Stromal cell of bone marrow (primary cell): ENCODE measurements at regions not wholly inside any gene's neighbourhood (a gene's known extent, or its start where the extent isn't known, plus 50 kb on each side); places are given as distances from the start of the nearest gene placed in this dataset.

Source experiments
- DNase-seq: peaks from one replicate; pipeline ENCODE4 v3.0.0-alpha.2; 2012; ENCODE audit warnings: low read depth

DNA sequence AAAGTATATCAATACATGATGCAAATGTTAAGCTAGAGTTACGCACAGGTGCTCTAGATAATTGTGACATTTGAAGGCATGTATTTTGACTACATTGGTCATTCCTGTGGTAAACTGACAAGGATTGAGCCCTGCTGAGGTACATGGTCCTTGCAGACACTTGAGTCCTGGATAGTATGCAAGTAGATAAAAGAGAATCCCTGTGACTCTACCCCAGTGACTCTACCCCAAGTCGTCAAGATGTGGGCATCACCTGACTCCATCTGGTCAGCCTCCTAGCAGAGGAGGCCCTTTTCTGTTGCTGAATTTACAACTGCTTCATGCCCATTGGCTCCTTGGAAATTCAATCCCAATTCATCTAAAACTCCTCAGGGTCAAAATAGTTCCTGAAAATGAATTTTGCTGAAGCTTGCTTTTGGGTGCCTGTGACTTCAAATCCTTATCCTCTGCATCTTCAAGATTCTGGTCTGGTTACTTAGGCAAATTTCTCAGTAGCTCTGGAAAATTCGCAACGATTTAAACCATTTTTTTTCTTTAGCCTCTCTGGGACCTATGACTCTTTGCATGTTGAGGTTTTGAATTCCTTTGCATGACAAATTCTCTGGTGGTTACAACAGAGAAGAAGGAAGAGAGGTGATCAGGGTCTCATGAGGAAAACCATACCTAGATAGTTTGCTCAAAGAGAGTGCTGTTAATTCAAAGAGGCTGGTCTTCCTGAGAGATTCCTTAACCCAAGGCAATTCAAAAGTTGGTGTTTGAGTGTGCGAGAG, 422.1 kb downstream of the FGF9 start:
- no peak for DNase-seq

DNA sequence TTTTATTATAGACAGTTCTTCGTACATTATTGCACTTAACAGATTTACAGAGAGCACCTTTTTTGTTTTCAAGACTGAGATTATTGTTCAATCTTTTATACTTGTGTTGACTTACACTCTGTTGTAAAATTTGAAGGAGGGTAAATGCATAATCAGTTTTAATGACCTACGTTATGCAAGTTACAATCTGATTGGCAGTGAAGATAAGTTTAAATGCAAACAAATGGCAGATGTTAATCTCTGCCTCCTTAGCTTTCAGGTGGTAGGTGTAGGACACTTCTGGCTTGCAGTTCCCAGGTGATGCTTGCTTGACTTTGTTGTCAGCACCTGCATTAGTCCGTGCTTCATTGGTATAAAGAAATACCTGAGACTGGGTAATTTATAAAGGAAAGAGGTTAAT, 424.9 kb downstream of the FGF9 start:
- no peak for DNase-seq

DNA sequence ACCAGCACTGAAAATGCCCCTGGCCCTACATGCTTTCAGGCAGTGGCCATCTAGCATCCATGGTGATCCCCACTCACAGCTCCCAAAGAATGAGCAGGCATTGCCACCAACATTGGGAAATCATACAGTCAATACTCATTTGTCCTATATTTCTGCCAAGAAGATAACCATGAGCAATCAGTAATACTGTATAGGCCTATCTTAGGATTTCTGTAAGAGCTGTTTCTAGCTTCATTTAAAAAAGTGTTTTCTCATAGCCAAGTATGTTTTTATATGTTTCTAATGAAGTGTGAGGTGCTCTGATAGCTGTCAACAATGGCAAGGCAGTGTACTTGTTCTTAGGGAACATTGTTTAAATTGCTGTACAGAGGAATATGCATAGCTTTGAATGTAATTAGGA, 428.7 kb downstream of the FGF9 start:
- no peak for DNase-seq

DNA sequence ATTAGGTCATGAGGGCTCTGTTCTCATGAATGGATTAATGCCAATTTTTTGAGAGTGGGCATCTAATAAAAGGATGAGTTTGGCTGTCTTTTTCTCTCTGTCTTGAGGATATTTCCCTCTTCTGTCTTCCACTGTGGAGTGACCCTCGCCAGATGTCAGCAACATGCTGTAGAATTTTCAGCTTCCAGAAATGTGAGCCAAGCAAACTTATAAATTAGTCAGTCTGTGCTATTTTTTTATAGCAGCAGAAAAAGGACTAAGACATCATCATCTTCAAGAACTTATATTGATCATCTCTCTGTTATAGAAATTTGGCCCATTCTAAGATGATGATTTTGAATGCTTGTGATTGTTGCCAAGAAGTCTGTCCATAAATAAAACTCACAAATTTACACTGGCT, 431.4 kb downstream of the FGF9 start:
- no peak for DNase-seq

DNA sequence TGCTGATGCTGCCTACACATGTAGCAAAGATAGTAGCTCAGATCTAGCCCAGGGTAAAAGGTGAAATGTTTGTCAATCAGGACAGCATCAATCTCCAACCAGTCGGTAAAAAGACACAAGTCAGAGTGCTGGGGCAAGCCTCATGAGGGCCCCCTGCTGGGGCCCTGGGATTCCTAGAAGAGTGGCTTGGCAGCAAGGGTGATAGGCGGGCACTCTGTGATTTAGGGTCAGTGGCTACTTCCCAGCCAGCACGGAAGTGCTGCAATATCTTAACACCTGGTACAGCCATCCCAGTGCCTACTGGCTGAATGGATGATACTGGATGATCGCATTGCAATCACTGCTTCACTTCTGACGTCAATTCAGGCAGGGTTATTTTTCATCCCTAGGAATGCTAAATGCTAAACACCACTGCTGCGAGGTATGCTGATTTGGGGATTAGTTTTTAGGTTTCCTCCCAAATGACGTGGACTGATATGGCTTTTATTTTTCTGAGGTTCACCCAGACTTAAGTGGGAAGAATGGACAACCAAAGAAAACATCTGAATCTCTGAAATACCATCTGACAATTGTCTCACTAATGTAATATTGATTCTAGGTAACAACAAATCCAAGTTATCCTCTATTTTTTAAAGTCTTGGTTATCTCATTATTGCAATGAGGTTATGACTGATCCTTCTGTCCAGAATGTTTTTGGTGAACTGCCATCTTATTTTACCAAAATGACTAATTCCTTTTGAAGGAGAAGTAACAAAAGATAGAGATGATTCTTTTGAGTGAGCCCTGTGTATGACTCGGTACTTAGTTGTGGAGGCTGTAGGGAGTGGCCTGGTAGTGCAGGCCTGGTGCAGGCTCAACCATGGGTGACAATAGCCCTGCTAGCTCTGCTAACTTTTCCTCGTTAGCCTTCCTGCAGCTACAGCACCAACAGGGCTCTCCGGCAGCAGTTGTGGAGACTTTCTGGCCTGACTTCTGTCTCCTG, 432.5 kb downstream of the FGF9 start:
- DNase-seq, result no peak

DNA sequence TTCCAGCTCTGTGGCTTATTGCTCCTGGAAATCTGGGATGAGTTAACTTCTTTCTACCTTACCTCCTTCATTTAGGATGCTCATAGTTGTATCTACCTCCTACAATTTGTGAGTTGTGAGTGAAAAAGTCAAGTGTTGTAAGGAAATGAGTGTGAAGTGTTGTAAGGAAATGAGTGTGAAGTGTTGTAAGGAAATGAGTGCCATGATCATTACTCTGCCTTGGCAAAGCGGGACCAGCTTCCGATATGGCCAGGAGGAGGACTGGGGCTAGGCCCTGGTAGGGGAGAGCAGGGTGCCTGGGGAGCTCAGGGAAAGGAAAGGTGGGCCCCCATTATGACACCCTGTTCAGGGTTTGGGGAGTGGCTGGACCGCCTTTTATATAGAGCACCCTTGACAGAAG, 435.2 kb downstream of the FGF9 start:
- DNase-seq, result no peak

DNA sequence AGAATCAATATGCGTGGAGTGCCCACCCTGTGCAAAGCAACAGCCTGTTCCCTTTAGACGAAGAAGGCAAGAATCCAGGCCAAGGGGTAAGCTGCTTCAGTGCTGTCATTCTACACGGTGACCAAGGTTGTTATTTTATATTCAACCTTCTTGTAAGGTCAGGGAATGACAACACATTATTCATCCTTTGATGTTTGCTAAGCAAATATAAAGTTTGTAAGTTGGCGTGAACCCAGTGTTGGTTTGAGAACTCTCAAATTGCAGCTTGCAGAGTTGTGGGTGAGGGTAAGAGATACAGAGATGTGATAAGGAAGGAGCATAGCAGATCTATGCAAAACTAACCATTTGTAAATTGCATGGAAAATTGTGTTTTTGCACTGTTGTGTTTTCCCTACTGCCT, 436.7 kb downstream of the FGF9 start:
- no peak for DNase-seq

DNA sequence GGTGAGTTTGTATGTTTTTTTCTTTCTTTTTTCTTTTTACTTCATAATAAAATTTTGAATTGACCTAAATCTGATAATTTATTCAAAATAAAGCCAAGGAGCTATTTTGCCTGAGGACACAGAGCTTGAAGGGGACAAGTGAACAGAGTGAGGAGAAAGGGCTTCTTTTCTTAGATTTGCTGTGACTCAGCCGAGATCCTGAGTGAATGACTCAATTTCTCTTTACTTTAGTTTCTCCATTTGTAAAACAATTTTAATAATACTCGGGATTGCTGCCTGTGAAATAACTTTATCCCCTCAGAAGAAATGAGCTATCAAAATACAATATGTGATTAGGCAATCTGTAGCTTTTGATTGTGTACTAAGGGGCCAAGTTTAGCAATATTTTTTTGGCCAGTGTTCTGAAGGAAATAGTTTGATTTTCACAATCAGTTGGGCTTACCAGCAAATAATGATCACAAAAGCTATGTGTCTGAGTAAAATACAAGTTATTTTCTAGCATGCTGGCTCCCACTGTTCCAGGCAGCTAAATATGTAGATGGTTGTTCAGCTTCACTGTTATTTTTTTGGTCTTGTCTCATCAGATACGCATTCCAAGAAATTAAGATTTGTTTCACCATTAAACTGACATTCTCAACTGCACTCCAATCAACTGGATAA, 437.5 kb downstream of the FGF9 start:
- no peak for DNase-seq

DNA sequence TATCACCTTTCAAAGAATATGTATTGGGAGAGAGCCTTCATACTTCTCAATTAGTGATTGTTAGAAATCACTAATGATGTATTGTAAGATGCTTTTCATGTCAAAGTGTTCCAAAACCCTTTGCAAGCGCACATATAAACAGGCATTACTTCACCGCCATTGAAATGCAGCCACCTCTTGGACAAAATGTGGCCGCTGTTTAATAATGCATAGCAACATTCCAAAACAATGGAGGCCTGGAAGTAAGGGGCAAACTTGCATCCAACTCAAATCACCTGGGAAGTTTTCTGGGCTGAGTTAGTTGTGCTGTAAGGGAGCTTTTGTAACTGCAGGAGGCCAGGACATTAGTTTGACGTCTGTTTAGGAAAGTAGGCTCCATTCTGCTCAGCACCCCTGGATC, 438.1 kb downstream of the FGF9 start:
- no peak for DNase-seq

DNA sequence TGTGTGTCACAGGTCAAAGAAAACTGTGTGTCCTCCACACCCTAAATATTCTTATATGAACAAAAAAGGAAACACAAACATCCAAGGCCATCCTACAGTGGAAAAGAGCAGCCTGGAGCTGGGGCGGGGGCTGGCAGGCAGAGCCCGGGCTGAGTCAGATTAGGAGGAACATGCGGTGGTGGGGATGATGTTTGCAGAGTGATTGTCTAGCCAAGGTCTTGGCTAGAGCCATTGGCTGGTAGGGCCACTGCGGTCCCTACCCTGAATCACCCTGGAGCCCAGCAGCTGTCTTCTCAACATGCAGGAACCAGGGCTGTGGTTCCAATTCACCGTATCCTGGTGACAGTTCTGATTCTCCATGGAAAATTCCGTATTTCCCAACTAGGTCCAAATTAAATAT, 439.5 kb downstream of the FGF9 start:
- no peak for DNase-seq

DNA sequence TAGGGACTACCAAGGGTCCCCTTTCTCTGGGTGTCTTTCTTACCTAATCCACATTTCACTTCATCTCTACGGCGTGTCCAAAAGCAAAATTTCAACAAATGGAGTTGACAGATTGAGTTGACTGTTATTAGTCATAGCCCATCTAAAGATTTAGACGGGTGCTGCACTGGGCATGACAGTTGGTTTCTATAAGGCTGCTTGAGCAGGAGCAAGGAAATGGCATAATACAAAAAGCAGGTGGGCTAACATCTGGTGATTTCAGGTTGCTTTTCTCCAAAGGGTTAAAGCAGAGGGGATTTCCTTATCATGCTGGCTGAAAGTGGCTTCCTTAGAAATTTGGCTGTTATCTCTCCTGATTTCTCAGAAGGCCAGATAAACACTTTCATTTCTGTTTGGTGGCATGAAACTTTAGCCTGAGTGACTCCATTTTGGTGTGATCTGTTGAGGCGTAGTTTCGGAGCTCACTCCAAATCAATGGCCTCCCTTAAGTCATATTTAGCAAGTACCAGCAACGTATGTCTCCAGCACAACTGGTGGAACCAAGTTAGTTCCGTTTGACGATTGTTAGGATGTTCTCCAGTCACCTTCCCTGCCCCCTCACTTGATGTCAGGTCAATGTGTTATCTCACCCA, 440.4 kb downstream of the FGF9 start:
- no peak for DNase-seq

DNA sequence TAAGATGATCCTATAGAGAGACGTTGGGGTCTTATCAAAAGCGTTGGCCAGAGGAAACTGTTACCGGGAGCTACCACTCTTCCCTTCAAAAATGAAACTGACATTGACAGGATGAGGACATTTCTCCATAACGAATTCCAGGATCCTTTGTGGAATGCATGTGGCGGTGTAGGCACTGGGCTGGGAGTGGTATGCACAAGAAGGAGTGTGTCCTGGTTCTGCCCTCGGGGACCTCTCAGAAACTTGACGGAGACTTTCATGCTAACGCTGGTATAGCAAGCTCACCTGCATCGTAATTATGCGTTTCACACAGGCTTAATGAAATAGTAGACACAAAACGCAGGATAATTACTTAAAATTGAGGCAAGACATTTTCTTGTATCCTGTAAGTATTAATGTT, 441.1 kb downstream of the FGF9 start:
- no peak for DNase-seq

DNA sequence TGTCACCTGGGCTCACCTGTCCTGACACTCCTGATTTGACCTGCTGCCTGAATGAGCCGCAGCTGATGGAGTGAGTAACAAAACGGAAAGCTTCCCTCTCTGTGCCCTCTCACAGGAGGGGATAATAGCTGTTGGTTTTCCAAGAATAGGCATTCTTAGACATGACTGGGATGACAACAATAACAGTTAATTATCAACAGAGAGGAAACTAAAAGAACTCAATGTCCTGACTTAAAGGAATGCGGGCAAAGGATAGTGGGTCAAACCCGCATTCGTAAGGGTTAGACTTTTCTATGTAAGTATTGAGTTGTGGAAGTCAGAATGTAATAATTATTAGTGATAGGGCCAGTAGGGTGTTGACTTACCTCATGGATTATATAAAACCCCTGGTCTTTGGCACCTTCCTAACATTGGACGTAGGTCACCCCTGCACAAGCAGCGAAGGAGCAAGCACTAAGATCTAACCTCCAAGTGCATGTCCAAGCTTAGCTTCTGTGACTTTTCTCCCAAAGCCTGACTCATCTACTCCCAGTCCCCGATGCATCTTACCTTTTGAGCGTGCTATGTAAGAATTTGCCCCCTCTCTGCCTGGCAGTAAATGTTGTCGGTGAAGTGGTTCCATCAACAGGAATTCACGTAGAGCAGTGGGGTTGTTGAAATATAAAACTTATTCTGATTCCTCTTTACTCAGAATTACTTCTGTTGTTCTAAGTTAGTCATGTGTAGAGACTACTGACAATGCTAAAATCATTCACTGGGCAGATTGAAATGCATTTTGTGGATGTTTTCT, 442.3 kb downstream of the FGF9 start:
- no peak for DNase-seq

DNA sequence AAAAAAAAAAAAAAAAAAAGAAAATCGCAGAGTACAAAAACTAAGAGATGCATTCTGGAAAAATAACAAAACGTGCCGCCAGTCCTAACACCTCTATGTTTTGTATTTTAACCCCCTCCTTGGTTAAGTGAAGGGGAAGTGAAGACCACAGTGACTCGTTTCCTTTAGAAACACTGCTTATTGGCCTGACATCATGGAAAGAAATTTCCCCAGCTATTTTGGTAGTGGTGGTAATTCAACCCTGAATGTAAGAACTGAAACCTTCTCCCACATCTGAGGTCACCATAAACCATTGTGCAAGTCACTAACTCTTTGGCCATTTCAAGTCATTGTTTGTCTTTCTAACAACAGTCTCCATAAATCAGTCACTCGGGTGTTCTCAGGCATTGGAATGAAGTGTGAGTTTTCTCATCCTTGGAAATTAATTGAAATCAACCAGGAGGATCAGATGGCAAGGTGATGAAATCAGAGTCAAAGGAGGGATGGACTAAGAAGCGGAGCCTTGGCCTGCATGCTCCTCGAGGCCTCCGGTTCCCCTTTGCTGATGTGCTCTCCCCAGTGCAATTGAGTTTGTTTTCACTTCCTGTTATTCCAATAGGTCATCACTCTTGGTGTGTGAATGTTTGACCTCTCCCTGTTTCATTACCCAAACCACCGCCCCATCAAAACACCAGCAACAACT, 443.9 kb downstream of the FGF9 start:
- DNase-seq, result no peak

DNA sequence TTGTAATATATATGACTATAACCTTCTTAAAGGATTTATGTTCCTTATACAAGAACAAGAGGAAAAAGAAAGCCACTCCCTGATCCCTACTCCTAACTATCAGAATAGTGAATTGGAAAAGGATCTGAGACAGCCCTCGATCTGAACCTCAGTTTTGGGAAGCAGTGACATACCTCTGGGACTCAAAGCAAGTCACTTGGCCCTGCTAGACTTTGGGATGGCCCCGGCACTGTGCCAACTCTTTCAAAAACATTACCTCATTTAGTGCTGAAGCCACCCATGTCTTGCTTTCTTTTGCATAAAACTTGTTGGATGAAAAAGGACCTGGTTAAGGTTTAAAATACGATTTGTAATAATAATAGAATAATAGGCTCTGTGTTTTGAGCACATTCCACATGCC, 447.3 kb downstream of the FGF9 start:
- DNase-seq, result no peak

DNA sequence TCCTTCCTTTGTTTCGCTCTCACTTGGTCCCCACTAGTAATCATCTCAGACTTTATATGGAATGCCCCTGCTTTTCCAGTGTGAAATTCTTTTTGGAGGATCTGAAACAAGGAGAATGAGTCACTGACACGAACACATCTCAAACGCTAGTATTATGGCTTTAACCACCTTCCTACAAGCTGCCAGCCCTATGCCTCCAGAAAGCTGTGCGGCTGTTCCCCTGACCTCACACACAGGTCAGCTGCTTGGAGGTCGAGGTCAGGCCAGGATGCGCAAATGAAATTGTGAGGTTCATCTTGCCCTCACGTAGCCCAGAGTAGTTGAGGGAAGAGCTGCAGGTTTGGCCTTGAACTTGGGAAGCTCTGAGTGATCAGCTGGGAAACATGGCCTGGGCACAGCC, 449.8 kb downstream of the FGF9 start:
- DNase-seq, result no peak

DNA sequence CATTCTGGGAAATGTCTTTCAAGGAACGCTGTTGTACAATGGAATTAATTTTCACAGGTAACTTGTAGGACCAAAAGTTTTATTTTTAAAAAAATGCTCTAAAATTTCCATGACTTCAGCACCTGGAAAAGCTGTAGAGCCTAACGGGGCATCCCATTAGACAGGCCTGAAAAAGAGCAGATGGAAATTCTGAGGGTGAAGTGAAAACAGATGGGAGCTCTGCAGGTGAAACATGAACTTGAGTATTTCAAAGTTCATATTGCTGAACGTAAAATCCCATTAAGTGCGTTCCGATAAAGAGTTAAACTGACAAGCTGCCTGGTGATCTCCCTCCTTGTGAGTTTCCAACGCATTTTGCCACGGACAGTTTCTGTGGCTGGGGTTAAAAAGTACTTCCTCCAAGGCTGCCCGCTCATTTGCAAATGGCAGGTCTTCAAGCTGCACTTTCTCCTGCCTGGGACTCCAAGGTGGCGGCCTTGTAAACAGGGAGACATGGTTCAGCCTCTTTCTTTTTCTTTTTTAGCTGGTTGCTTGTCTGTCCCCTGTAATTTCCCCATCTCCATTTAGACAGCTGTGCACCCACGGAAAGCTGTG, 450.4 kb downstream of the FGF9 start:
- no peak for DNase-seq

DNA sequence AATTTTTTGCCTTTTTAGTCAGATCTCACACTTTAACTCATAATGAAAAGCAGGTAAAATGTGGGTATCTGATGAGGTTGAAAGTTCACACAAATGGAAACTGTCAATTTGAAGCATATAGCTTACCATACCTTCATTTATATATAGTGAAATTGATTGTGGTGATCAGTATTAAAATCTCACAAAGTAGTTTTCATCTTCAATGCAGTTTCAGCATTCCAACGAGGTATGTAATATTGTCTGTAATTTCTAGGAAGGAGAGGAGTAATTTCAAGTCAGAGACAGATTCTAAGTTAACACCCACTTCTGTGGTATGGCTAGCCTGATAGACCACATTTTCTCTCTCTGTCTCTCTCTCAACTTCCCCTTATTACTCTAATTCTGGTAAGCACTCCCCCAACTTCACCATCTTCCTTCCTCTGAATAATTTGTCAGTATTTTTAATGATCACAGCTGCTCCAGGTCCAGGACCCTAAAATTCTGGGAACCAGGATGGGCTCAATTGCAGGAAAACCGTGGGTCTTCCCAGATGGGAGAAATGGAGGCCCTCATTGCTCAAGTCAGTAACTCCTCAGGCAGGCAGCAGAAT, 455.7 kb downstream of the FGF9 start:
- no peak for DNase-seq

DNA sequence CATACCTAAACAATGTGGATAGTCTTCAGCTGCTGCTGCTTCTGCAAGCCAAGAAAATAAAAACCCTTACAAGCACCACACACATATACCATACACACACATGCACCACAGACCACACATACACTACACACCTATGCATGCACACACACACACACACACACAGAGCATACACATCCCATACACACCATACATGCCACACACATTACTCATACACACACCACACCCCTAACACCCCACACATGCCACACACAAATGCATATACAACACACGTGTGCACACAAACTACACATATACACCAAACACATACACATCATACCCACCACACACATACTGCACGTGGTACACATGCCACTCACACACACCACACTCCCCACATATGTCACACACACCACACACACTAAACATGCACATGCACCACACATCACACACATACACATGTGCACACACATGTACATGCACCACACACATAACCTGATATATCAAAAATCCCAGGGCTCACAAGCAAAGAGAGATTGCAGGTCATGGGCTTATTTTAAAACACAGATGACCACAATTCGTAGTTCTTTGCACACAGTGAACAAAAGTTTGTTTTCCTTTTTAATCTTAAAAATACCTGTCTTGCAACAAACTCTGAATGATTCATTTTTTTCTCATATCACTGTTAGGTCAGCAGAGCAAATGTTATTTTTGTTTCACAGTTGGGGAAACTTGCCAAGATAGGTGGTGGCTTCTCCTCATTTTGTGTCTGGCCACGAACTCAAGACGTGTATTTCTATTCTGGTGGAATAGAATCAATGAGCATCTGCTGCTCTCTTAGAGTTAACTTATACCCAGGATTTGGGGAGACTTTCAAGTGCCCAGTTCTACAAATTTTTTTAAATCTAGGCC, 456.6 kb downstream of the FGF9 start:
- DNase-seq, result no peak
